ENCODE measurements at regions not wholly inside any gene's neighbourhood (a gene's known extent, or its start where the extent isn't known, plus 50 kb on each side); places are given as distances from the start of the nearest gene placed in this dataset.

DNA sequence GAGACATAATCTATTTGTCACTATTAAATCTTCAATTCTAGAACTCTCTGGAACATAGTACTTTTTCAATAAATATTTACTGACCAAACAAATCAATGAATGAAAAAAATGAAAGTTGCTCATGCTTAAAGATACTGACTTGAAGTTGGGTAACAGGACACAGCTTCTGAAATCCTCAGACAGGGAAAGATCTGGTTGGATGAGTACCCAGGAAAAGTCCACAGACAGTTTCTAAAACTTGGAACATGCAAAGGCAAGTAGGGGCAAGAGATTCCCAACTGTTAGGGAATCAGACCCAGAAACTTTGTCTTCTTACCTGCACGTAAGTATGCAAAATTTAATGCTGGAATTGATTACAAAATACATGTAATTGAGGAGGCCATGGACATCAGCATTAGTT is 366.2 kb downstream of the ACTL7B start:
- no peak overlapping the region for H3K4me3 ChIP-seq (ENCODE audit: low read depth, low read length)
- TF ChIP-seq CTCF (IDR thresholded peaks at IDR 0.05; ENCODE audit: insufficient read depth, low read length, missing control alignments) = no peak
- ChIA-PET POLR2A (no interaction called here), CTCF (no interaction called here)
- no peak for DNase-seq (ENCODE audit: low read depth, low spot score)

- POLR2A ChIA-PET = no interaction called here
- no peak for DNase-seq (ENCODE audit: low read depth, low spot score)
- H3K4me3 ChIP-seq (ENCODE audit: low read depth, low read length) = no peak overlapping the region
- CTCF ChIA-PET = no interaction called here
- no peak for TF ChIP-seq CTCF (IDR thresholded peaks at IDR 0.05; ENCODE audit: insufficient read depth, low read length, missing control alignments)
Observed at GRCh38 chr9:108486831-108487230, 369.0 kb downstream of the ACTL7B start.

GRCh38 chr9:108484468-108484867 is 371.3 kb downstream of the ACTL7B start:
- ChIA-PET CTCF (interaction anchor here (1.0 kb wide), 1 partner anchor 153 kb away, joined by 3 read pairs; no protein-coding TSS in a partner anchor), POLR2A (no interaction called here)
- no peak for TF ChIP-seq CTCF (IDR thresholded peaks at IDR 0.05; ENCODE audit: insufficient read depth, low read length, missing control alignments)
- H3K4me3 ChIP-seq (ENCODE audit: low read depth, low read length) = no peak overlapping the region
- no peak for DNase-seq (ENCODE audit: low read depth, low spot score)

- no peak for TF ChIP-seq CTCF (IDR thresholded peaks at IDR 0.05; ENCODE audit: insufficient read depth, low read length, missing control alignments)
- POLR2A ChIA-PET = no interaction called here
- DNase-seq (ENCODE audit: low read depth, low spot score) = no peak
- CTCF ChIA-PET = interaction anchor here (1.0 kb wide), 1 partner anchor 152 kb away, joined by 3 read pairs; no protein-coding TSS in a partner anchor
- no peak overlapping the region for H3K4me3 ChIP-seq (ENCODE audit: low read depth, low read length)
Observed at GRCh38 chr9:108483676-108484075, 372.1 kb downstream of the ACTL7B start.

DNA sequence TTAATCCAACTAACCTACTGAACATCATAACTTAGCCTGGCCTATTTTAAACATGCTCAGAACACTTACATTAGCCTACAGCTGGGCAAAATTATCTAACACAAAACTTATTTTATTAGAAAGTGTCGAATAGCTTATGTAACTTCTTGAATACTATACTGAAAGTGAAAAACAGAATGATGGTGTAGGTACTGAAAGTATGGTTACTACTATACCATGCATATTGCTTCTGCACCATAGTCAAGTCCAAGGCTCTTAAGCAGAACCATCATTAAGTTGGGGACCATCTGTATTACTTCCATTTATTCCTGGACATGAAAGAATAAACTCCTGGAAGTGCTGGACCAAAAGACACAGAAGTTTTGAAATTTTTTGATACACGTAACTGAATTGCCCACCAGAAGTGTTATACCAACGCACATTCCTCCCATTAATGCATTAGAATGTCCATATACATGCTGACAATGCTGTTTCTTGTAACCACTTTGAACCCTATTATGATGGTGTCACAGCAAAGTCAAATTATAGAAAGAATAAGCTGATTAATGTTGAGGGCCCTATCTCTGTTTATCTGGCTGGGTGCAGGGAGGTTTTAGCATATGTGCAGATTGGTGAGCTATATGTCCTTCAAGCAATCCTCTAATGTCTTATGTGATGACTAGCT is 375.7 kb downstream of the ACTL7B start:
- ChIA-PET CTCF (interaction anchor here (0.6 to 3.4 kb wide), 7 partner anchors 10 to 1014 kb away, joined by 3 to 16 read pairs (median 4); no protein-coding TSS in a partner anchor), POLR2A (interaction anchor here (0.6 kb wide), 1 partner anchor 79 kb away, joined by 4 read pairs; no protein-coding TSS in a partner anchor)
- no peak for TF ChIP-seq CTCF (IDR thresholded peaks at IDR 0.05; ENCODE audit: insufficient read depth, low read length, missing control alignments)
- DNase-seq (ENCODE audit: low read depth, low spot score) = no peak
- no peak overlapping the region for H3K4me3 ChIP-seq (ENCODE audit: low read depth, low read length)

DNA sequence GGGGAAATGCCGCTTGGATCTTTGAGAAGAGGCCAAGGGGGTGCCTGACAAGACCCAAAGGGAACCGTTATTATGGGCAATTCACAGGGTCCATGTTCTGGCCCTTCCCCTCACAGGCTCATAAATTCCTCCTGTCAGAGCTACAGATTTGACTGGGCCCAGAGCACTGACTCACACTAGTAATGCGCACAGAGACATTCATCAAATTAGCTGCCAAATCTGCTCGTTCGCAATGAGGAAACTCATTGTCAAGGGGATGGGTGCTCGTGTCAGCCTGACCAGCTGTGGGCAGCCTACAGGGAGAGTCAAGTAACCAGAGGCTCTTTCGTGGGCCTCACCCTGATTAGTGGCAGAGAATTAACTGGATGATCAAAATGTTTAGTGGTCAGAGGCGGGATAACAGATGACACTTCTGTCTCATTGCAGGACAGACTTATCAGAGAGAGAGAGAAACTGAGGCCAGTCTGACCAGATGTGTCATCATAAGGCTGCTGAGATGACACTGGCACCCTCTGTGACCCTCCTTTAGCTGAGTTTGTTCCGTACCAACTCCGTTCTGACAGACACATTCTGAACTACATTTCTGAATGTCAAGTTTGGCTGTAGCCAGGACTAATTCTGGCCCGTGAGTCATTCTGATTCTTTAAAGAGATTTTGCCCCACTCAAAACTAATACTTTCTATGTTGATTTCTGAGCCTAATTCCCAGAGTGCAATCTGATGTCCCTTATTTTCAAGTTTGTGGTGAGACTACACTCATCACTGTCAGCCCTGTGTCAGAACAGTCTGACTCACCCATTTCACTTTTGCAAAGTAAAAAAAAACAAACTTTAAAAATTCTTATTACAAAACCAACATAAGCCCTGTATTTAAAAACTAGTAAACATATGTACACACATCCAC is 377.1 kb downstream of the ACTL7B start:
- ChIA-PET POLR2A (interaction anchor here (1.0 kb wide), 1 partner anchor 73 kb away, joined by 3 read pairs; no protein-coding TSS in a partner anchor), CTCF (interaction anchor here (1.0 to 3.4 kb wide), 4 partner anchors 10 to 1013 kb away, joined by 3 to 16 read pairs (median 3); no protein-coding TSS in a partner anchor)
- H3K4me3 ChIP-seq (ENCODE audit: low read depth, low read length) = peak overlapping the region; percentile 29
- no peak for TF ChIP-seq CTCF (IDR thresholded peaks at IDR 0.05; ENCODE audit: insufficient read depth, low read length, missing control alignments)
- peak; percentile 42 for DNase-seq (ENCODE audit: low read depth, low spot score)
